ENCODE measurements at regions not wholly inside any gene's neighbourhood (a gene's known extent, or its start where the extent isn't known, plus 50 kb on each side); places are given as distances from the start of the nearest gene placed in this dataset.
A peak's percentile ranks its signal among the peaks of the same experiment; 100 is the strongest.

DNA sequence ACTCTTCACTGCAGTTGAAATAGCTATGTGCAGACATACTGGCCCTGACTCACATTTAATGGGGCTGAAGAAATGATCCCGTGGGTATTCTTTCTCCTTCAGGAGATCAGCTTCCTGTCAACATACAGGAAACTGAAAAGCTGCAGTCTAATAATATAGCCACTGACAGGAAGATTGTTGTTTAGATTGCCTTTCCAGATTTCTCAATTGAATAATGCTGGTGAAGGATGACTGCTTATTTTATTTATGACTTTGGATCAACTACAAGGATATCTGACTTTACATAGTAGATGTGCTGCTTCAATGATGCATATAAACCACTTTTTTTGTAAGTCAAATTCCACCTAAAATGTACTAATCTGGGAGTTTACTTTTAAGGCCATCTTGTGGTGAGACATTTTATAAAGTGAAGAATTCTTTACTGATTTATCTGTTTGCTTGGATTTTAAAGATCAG is 93.4 kb upstream of the MAP4K3 start:
- no peak overlapping the region for H3K4me3 ChIP-seq (ENCODE audit: low read length)
- DNase-seq (ENCODE audit: low read depth) = no peak
- TF ChIP-seq, protein P1, sequence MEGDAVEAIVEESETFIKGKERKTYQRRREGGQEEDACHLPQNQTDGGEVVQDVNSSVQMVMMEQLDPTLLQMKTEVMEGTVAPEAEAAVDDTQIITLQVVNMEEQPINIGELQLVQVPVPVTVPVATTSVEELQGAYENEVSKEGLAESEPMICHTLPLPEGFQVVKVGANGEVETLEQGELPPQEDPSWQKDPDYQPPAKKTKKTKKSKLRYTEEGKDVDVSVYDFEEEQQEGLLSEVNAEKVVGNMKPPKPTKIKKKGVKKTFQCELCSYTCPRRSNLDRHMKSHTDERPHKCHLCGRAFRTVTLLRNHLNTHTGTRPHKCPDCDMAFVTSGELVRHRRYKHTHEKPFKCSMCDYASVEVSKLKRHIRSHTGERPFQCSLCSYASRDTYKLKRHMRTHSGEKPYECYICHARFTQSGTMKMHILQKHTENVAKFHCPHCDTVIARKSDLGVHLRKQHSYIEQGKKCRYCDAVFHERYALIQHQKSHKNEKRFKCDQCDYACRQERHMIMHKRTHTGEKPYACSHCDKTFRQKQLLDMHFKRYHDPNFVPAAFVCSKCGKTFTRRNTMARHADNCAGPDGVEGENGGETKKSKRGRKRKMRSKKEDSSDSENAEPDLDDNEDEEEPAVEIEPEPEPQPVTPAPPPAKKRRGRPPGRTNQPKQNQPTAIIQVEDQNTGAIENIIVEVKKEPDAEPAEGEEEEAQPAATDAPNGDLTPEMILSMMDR (IDR thresholded peaks at IDR 0.05; ENCODE audit: insufficient read depth, low read depth, low read length, missing control alignments) = no peak

DNA sequence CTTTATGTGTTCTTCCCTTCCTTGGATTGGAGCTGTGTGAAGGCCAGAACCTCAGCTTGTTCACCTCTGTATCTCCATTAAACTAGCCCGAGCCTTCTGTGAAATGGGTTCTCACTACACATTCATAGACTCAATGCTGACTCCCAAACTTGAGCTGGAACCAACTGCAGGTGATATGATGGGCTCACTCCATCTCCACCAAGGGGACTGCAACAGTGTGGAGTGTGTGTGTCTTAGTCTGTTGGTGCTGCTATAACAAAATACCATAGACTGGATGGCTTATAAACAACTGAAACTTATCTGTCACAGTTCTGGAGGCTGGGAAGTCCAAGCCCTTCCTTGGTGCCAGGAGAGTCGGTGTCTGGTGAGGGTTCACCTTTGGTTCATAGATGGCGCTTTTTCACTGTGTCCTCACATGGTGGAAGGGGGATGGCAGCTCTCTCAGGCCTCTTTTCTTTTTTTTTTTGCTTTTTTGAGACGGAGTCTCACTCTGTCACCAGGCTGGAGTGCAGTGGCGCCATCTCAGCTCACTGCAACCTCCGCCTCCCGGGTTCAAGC is 94.2 kb upstream of the MAP4K3 start:
- TF ChIP-seq, protein P1 (IDR thresholded peaks at IDR 0.05; ENCODE audit: insufficient read depth, low read depth, low read length, missing control alignments) = no peak
- H3K4me3 ChIP-seq (ENCODE audit: low read length) = no peak overlapping the region
- no peak for DNase-seq (ENCODE audit: low read depth)

DNA sequence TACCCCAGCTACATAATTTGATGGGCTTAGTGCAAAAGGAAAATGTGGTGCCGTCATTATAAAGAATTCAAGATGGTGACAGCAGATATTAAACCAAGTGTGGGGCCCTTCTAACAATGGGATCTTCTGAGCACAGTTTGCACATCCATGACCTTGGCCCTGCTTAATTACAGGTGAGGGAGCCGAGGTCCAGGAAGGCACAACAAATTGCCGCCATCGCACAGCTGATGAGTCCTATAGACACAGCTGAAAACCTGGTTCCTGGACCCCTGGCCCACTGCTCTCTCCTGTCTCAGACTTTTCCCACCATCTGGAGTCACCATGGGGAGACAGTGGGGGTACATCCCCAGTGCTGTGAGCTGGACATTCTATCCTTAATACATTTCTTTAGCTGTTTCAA is 95.8 kb upstream of the MAP4K3 start:
- H3K4me3 ChIP-seq (ENCODE audit: low read length) = no peak overlapping the region
- TF ChIP-seq, protein P1 (IDR thresholded peaks at IDR 0.05; ENCODE audit: insufficient read depth, low read depth, low read length, missing control alignments) = no peak
- DNase-seq (ENCODE audit: low read depth) = no peak

DNA sequence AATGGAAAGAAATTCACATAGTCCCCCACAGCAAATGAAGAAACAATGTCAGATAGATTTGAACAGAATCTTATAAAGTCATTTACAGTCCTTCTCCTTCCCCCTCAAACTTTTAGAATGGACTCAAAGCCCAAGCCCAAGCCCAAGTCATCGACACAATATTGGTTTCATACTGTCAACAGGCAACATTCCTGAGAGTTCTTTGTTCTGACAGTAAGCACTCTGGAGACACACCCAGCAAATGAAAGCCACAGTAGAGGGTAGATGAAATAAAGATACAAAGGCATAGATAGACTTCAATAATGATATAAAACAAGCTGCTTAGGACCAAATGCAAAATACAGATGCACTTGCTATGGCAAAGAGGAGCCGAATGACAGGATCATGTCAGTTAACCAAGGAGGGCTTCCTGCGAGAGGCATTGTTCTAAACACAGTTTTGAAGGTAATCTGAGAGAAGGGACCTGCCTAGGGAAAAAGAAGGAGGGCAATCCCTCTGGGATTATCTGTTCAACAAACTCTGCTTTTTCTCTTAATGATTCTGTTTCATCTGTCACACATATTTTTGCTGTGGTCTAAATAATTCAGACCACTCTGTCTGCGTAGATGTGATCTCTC is 97.1 kb upstream of the MAP4K3 start:
- peak; percentile 36 for DNase-seq (ENCODE audit: low read depth)
- TF ChIP-seq, protein P1 (IDR thresholded peaks at IDR 0.05; ENCODE audit: insufficient read depth, low read depth, low read length, missing control alignments) = no peak
- no peak overlapping the region for H3K4me3 ChIP-seq (ENCODE audit: low read length)

DNA sequence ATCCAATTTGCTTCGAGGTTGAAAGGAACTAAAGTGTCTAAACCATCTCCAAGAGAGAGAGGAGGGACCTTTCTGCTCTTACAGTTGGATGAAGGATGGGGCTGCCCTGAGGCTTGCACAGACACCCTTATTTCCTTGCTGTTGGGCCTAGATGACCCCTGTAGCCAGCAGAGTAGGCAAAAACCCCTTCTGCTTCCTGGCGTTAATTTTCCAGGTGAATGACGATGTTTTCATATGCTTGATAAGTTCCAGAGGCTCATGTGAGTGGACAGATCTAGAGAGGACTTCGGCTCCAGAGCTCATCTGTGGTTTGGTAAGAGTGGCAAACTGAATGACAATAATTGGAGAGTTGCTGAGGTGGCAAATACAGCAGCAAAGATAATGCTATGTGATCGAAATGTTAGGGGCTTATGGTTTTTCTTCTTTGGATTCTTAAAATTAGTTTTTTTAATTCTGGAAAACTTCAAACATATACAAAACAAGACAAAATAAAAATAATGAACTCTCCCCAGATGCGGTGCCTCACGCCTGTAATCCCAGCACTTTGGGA is 98.6 kb upstream of the MAP4K3 start:
- DNase-seq (ENCODE audit: low read depth) = no peak
- H3K4me3 ChIP-seq (ENCODE audit: low read length) = no peak overlapping the region
- TF ChIP-seq, protein P1 (IDR thresholded peaks at IDR 0.05; ENCODE audit: insufficient read depth, low read depth, low read length, missing control alignments) = no peak

DNA sequence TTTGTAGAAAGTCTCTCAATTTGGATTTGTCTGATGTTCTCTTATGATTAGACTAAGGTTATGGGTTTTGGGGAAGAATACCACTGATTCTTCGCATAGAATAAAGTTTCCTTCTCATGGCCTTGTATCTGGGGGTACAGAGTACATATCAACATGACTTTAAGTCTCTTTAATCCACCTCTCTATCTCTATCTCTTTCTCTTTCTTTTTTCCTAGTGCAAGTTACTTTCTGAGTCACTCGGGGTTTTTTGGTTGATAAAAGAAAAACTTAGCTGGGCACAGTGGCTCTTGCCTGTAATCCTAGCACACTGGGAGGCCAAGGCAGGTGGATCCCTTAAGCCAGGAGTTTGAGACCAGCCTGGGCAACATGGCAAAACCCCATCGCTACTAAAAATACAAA is 100.1 kb upstream of the MAP4K3 start:
- TF ChIP-seq, protein P1 (IDR thresholded peaks at IDR 0.05; ENCODE audit: insufficient read depth, low read depth, low read length, missing control alignments) = no peak
- no peak for DNase-seq (ENCODE audit: low read depth)
- H3K4me3 ChIP-seq (ENCODE audit: low read length) = no peak overlapping the region

DNA sequence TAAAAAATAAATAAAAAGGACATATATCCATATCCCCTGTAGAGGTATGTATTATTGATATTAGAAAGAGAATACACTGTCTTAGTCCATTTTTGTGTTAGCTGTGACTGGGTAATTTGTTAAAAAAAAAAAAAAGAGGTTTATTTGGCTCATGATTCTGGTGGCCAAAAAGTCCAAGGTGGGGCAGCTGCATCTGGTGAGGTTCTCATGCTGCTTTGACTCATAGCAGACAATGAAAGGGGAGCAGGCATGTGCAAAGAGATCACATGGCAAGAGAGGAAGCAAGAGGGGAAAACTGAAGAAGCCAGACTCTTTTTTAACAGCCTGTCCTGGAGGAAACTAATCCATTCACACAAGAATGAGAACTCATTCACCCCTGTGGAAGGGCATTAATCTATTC is 101.6 kb upstream of the MAP4K3 start:
- TF ChIP-seq, protein P1 (IDR thresholded peaks at IDR 0.05; ENCODE audit: insufficient read depth, low read depth, low read length, missing control alignments) = no peak
- no peak for DNase-seq (ENCODE audit: low read depth)
- H3K4me3 ChIP-seq (ENCODE audit: low read length) = no peak overlapping the region

All from epithelial cell of esophagus (primary cell).